ENCODE measurements at regions not wholly inside any gene's neighbourhood (a gene's known extent, or its start where the extent isn't known, plus 50 kb on each side); places are given as distances from the start of the nearest gene placed in this dataset.

DNA sequence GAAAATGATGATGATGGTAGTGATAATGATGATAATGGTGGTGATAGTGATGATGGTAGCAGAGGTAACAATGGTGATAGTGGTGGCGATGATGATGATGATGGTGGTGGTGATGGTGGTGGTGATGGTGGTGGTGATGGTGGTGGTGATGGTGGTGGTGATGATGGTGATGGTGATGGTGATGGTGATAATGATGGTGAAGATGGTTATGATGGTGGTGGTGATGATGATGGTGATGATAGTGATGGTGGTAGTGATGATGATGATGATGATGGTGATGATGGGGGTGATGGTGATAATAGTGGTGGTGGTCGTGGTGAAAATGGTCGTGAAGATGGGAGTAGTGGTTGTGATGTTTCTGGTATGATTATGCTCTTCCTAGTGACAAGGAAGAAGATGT is 581.8 kb downstream of the HS3ST4 start:
- Histone ChIP-seq H3K9me3 (replicated peaks; ENCODE audit: control insufficient read depth, insufficient read depth, low read depth, low read length) (no peaks in the 10 kb centered on the region), H3K4me1 (replicated peaks in 1 of 2; ENCODE audit: control insufficient read depth in 2 of 2, insufficient read depth in 2 of 2, low read length in 2 of 2) (no peaks in the 10 kb centered on the region), H3K4me2 (ENCODE audit: insufficient read depth, low read length) (no peak overlapping the region), H2AFZ (ENCODE audit: low read depth, low read length) (no peak overlapping the region), H3K4me3 (no peak overlapping the region), H3K27ac (ENCODE audit: extremely low read depth, low read depth, low read length) (no peak overlapping the region), H3K36me3 (ENCODE audit: control insufficient read depth, insufficient read depth, low read length) (no peaks in the 10 kb centered on the region), H4K20me1 (replicated peaks; ENCODE audit: control insufficient read depth, insufficient read depth, low read length) (no peaks in the 10 kb centered on the region), H3K9ac (ENCODE audit: insufficient read depth in 1 of 2, low read depth in 2 of 2, low read length in 2 of 2) (no peak overlapping the region), H3K9me1 (ENCODE audit: control insufficient read depth, insufficient read depth, low read length) (no peaks in the 10 kb centered on the region), H3K27me3 (ENCODE audit: control insufficient read depth in 2 of 2, insufficient read depth in 2 of 2, low read length in 2 of 2) (no peaks in the 10 kb centered on the region), H3K79me2 (ENCODE audit: control insufficient read depth, insufficient read depth, low read length) (no peaks in the 10 kb centered on the region)
- CTCF ChIA-PET (ENCODE audit: low intra/inter-chr PET ratio): no interaction called here
- FAIRE-seq (no peak), DNase-seq (ENCODE audit: extremely low read depth in 1 of 4, low spot score in 3 of 4) (no peak), ATAC-seq (no peak)
- TF ChIP-seq SRF (CRISPR knock-in tag; IDR thresholded peaks at IDR 0.05): no peak
- TF ChIP-seq ZNF75A (CRISPR knock-in tag; IDR thresholded peaks at IDR 0.05): no peak
- TF ChIP-seq LEF1 (IDR thresholded peaks at IDR 0.05): no peak
- no peak for TF ChIP-seq IRF2 (CRISPR knock-in tag; IDR thresholded peaks at IDR 0.05)
- TF ChIP-seq ZNF41 (CRISPR knock-in tag; conservative IDR thresholded peaks at IDR 0.05): no peak
- TF ChIP-seq GATA2 (CRISPR knock-in tag; IDR thresholded peaks at IDR 0.05): no peak
- POLR2A ChIA-PET: no interaction called here
- in situ Hi-C loops (cut with MboI) (no loop called here), intact Hi-C loops (cut with micrococcal nuclease) (no loop called here)
- WGBS (ENCODE audit: insufficient coverage, low coverage, missing lambda C conversion rate): 0% methylated on average over 3 of the region's 3 CpGs
- no TSS peak for BruUV-seq (replicated peaks)

DNA sequence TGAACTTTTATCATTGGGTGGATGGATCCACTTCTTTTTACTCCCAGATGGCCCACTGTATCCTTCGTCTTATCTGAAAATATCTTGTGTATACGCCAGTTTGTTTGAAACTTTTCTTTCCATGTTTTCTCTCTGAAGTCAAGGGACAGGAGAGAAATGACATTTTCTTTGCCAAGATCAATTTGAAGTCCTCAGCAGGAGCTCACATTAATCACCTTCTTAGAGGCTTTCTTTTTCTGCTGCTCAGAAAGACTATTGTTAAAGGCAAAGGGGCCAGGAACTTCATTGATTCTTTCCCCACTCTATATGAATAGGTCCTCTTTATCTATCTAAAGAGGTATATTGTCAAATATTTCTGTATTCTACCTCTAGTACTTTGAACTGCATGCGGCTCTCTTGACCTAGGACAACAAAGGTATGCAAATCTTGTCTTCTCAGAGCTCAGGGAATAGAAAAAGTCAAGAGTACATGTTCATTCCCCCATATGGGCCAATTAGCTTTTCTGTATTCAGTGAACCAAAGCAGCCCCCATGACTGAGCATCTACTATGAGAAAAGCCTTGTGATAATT is 583.3 kb downstream of the HS3ST4 start:
- CTCF ChIA-PET (ENCODE audit: low intra/inter-chr PET ratio): no interaction called here

More for the DNA sequence above, 583.3 kb downstream of the HS3ST4 start:
- TF ChIP-seq CCAR2 (IDR thresholded peaks at IDR 0.05; ENCODE audit: low read depth, low read length) (no peak), CAMTA2 (CRISPR knock-in tag; conservative IDR thresholded peaks at IDR 0.05) (no peak)
- H3K9me1 ChIP-seq (ENCODE audit: control insufficient read depth, insufficient read depth, low read length): no peaks in the 10 kb centered on the region
- 0% methylated on average over 3 of the region's 3 CpGs for WGBS (ENCODE audit: insufficient coverage, low coverage, missing lambda C conversion rate)
- no peak overlapping the region for H3K4me3 ChIP-seq
- no peaks in the 10 kb centered on the region for H3K9me3 ChIP-seq (replicated peaks; ENCODE audit: control insufficient read depth, insufficient read depth, low read depth, low read length)
- in situ Hi-C loops (cut with MboI): no loop called here
- no peaks in the 10 kb centered on the region for H3K27me3 ChIP-seq (ENCODE audit: control insufficient read depth in 2 of 2, insufficient read depth in 2 of 2, low read length in 2 of 2)
- no peak overlapping the region for H3K4me2 ChIP-seq (ENCODE audit: insufficient read depth, low read length)
- no peak overlapping the region for H2AFZ ChIP-seq (ENCODE audit: low read depth, low read length)
- no peaks in the 10 kb centered on the region for H3K79me2 ChIP-seq (ENCODE audit: control insufficient read depth, insufficient read depth, low read length)
- no peaks in the 10 kb centered on the region for H4K20me1 ChIP-seq (replicated peaks; ENCODE audit: control insufficient read depth, insufficient read depth, low read length)
- ATAC-seq (no peak), DNase-seq (ENCODE audit: extremely low read depth in 1 of 4, low spot score in 3 of 4) (no peak), FAIRE-seq (no peak)
- no peak overlapping the region for H3K27ac ChIP-seq (ENCODE audit: extremely low read depth, low read depth, low read length)
- H3K36me3 ChIP-seq (ENCODE audit: control insufficient read depth, insufficient read depth, low read length): no peaks in the 10 kb centered on the region
- no TSS peak for BruUV-seq (replicated peaks)
- H3K9ac ChIP-seq (ENCODE audit: insufficient read depth in 1 of 2, low read depth in 2 of 2, low read length in 2 of 2): no peak overlapping the region
- intact Hi-C loops (cut with micrococcal nuclease): no loop called here
- POLR2A ChIA-PET: interaction anchor here (0.6 kb wide), 1 partner anchor 16 kb away, joined by 3 read pairs; no protein-coding TSS in a partner anchor
- no peaks in the 10 kb centered on the region for H3K4me1 ChIP-seq (replicated peaks in 1 of 2; ENCODE audit: control insufficient read depth in 2 of 2, insufficient read depth in 2 of 2, low read length in 2 of 2)
